ENCODE measurements at regions not wholly inside any gene's neighbourhood (a gene's known extent, or its start where the extent isn't known, plus 50 kb on each side); places are given as distances from the start of the nearest gene placed in this dataset.

DNA sequence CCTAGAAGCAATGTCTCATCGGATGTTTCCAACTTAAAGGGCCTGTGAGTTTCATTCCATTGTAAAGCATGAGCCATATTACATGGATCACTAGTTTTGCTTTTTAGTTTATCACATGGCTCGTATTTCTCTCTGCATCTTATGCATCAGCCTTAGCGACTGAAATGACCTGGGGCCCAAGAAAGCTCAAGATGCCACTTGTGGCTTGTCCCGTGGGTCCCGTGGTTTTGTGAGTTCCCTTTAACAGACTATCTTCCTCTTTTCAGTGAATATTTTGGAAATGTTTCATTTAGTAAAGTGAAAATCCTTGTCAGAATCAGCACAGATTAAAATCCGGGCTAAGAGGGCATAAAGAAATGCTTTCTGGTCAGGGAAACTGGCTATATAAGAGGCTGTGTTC, 86.2 kb upstream of the PPM1H start:
- H3K27ac Mint-ChIP-seq = peak overlapping the region; percentile 31
- H3K36me3 Mint-ChIP-seq = no peaks in the 10 kb centered on the region
- no peaks in the 10 kb centered on the region for H3K27me3 ChIP-seq
- H3K36me3 ChIP-seq = no peaks in the 10 kb centered on the region
- H3K79me2 ChIP-seq (ENCODE audit: low read depth) = no peaks in the 10 kb centered on the region
- H3K9ac ChIP-seq = no peak overlapping the region
- H3K4me3 ChIP-seq = no peak overlapping the region
- peaks cover 30% of the 10 kb centered on the region for H3K4me1 Mint-ChIP-seq
- no peaks in the 10 kb centered on the region for H3K4me1 ChIP-seq
- H3K4me3 Mint-ChIP-seq = no peak overlapping the region
- H2AFZ ChIP-seq (replicated peaks) = no peak overlapping the region
- no peak overlapping the region for H3K4me2 ChIP-seq
- no peak overlapping the region for H3K27ac ChIP-seq
- no peak for DNase-seq (ENCODE audit: low spot score)
- H3K9me3 Mint-ChIP-seq = no peaks in the 10 kb centered on the region
- no peaks in the 10 kb centered on the region for H3K9me3 ChIP-seq (ENCODE audit: low read depth)
- TF ChIP-seq, protein P1, sequence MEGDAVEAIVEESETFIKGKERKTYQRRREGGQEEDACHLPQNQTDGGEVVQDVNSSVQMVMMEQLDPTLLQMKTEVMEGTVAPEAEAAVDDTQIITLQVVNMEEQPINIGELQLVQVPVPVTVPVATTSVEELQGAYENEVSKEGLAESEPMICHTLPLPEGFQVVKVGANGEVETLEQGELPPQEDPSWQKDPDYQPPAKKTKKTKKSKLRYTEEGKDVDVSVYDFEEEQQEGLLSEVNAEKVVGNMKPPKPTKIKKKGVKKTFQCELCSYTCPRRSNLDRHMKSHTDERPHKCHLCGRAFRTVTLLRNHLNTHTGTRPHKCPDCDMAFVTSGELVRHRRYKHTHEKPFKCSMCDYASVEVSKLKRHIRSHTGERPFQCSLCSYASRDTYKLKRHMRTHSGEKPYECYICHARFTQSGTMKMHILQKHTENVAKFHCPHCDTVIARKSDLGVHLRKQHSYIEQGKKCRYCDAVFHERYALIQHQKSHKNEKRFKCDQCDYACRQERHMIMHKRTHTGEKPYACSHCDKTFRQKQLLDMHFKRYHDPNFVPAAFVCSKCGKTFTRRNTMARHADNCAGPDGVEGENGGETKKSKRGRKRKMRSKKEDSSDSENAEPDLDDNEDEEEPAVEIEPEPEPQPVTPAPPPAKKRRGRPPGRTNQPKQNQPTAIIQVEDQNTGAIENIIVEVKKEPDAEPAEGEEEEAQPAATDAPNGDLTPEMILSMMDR (IDR thresholded peaks at IDR 0.05) = no peak
- TF ChIP-seq EZH2 (IDR thresholded peaks at IDR 0.05) (no peak), EZH2phosphoT487 (IDR thresholded peaks at IDR 0.05) (no peak)
- H4K20me1 ChIP-seq (ENCODE audit: low read depth) = no peaks in the 10 kb centered on the region
- H3F3A ChIP-seq (ENCODE audit: low read depth) = no peaks in the 10 kb centered on the region
- H3K27me3 Mint-ChIP-seq (ENCODE audit: insufficient read depth, low read depth) = no peaks in the 10 kb centered on the region

DNA sequence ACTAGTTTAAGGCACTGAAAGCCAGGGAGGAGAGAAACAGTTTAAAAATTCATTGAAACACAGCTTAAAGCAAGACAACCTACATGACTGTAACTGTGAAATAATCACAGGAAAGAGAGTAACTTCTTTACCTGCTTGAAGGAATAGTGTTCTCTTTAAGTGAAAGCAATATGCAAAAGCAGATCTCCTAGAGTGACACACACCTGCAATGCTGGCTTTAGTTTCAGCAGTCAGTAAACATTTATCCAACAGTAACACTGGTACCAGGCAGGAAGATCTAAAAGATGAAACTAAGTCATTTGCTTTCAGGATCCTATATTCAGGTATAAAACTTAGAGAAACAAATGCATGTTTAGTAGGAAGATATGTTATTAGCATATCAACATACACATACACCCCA, 85.3 kb upstream of the PPM1H start:
- Histone ChIP-seq H3K4me2 (no peak overlapping the region), H3K4me1 (no peaks in the 10 kb centered on the region), H3K27me3 (no peaks in the 10 kb centered on the region), H3F3A (ENCODE audit: low read depth) (no peaks in the 10 kb centered on the region), H3K9me3 (ENCODE audit: low read depth) (no peaks in the 10 kb centered on the region), H4K20me1 (ENCODE audit: low read depth) (no peaks in the 10 kb centered on the region), H3K79me2 (ENCODE audit: low read depth) (no peaks in the 10 kb centered on the region), H3K36me3 (no peaks in the 10 kb centered on the region), H3K9ac (no peak overlapping the region), H3K4me3 (no peak overlapping the region), H2AFZ (replicated peaks) (peak overlapping the region; percentile 5), H3K27ac (no peak overlapping the region)
- peaks cover 30% of the 10 kb centered on the region for H3K4me1 Mint-ChIP-seq
- H3K27ac Mint-ChIP-seq = no peak overlapping the region
- H3K36me3 Mint-ChIP-seq = no peaks in the 10 kb centered on the region
- no peaks in the 10 kb centered on the region for H3K27me3 Mint-ChIP-seq (ENCODE audit: insufficient read depth, low read depth)
- TF ChIP-seq, protein P1 (IDR thresholded peaks at IDR 0.05) = no peak
- no peak for TF ChIP-seq EZH2 (IDR thresholded peaks at IDR 0.05)
- no peak for TF ChIP-seq EZH2phosphoT487 (IDR thresholded peaks at IDR 0.05)
- no peak overlapping the region for H3K4me3 Mint-ChIP-seq
- no peaks in the 10 kb centered on the region for H3K9me3 Mint-ChIP-seq
- DNase-seq (ENCODE audit: low spot score) = no peak

DNA sequence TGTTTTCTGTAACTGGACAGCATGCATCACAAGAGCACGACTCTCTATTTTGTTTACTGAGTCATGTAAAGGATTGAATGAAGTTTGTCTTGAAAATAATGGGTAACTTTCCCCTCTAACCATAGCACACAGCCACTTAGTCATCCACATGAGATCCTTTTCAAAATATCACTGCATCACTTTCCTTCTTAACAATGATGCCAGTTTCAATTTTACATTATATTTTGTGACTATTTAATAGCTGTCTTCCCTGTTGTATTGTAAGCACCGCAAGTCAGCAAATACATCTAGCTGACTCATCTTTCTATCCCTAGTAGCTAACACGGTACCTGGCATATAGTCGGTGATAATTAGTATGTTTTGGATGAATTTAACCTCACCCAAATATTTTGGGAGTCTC, 83.3 kb upstream of the PPM1H start:
- Histone ChIP-seq H3K4me1 (no peaks in the 10 kb centered on the region), H3F3A (ENCODE audit: low read depth) (no peaks in the 10 kb centered on the region), H3K4me3 (no peak overlapping the region), H3K27me3 (no peaks in the 10 kb centered on the region), H2AFZ (replicated peaks) (peak overlapping the region; percentile 77), H3K27ac (no peak overlapping the region), H3K36me3 (no peaks in the 10 kb centered on the region), H3K9me3 (ENCODE audit: low read depth) (no peaks in the 10 kb centered on the region), H3K9ac (no peak overlapping the region), H3K4me2 (no peak overlapping the region), H4K20me1 (ENCODE audit: low read depth) (no peaks in the 10 kb centered on the region), H3K79me2 (ENCODE audit: low read depth) (no peaks in the 10 kb centered on the region)
- Mint-ChIP-seq H3K9me3 (no peaks in the 10 kb centered on the region), H3K4me3 (no peak overlapping the region), H3K36me3 (no peaks in the 10 kb centered on the region), H3K4me1 (peaks cover 30% of the 10 kb centered on the region), H3K27me3 (ENCODE audit: insufficient read depth, low read depth) (no peaks in the 10 kb centered on the region), H3K27ac (no peak overlapping the region)
- TF ChIP-seq, protein P1 (IDR thresholded peaks at IDR 0.05) = no peak
- TF ChIP-seq EZH2 (IDR thresholded peaks at IDR 0.05) (no peak), EZH2phosphoT487 (IDR thresholded peaks at IDR 0.05) (no peak)
- no peak for DNase-seq (ENCODE audit: low spot score)
